Keratinocyte (primary cell): ENCODE measurements at regions not wholly inside any gene's neighbourhood (a gene's known extent, or its start where the extent isn't known, plus 50 kb on each side); places are given as distances from the start of the nearest gene placed in this dataset.

ENCODE experiments used
- CTCF ChIP-seq, 3 experiments: IDR thresholded peaks in 1 of 3; conservative IDR thresholded peaks in 1 of 3; optimal IDR thresholded peaks in 1 of 3; 2 replicates in 2 of 3; 3 replicates in 1 of 3; pipeline versions ENCODE3 to v1.5.1; 2011; ENCODE audit warnings: low read length in 3 of 3, mild to moderate bottlenecking in 3 of 3, moderate library complexity in 2 of 3, control low read depth in 1 of 3, inconsistent platforms in 1 of 3; ENCODE audit not compliant: insufficient read depth in 2 of 3; ENCODE audit errors: extremely low read depth in 1 of 3
- EZH2 ChIP-seq: IDR thresholded peaks from one replicate; pipeline ENCODE4 v1.6.1; 2012; ENCODE audit warnings: inconsistent platforms, mild to moderate bottlenecking, low read length, moderate library complexity

DNA sequence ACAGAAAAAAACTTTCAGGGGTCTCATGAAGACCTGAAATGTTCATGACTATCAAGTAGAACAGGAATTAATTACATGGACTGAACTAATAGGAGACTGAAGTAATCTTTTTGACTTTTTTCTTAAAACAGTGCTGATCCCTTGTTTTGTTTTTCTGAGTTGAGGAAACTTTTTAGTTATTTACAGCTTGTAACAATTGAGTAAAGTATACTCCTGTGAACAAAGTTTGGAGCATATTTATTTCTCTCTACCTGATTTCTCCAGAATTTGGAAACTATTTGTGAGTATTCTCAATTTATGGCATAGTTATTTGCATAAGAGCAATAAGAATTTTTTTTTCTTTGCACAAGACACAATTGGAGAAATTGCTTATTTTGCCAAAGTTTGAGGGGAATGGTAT lies 64.8 kb downstream of the PCDH18 start:
- TF ChIP-seq CTCF (optimal IDR thresholded peaks at IDR 0.05 in 1 of 3, IDR thresholded peaks at IDR 0.05 in 1 of 3, conservative IDR thresholded peaks at IDR 0.05 in 1 of 3; ENCODE audit: extremely low read depth in 1 of 3, insufficient read depth in 2 of 3, low read length in 3 of 3) (no peak), EZH2 (no peak)
